Keratinocyte (primary cell): ENCODE measurements at regions not wholly inside any gene's neighbourhood (a gene's known extent, or its start where the extent isn't known, plus 50 kb on each side); places are given as distances from the start of the nearest gene placed in this dataset.

Source experiments
- DNase-seq: peaks from one replicate; pipeline ENCODE4 v3.0.0-alpha.2; 2011; ENCODE audit warnings: low read depth, missing footprints, low spot score
- FAIRE-seq: peaks from 2 replicates; lab custom pipeline; 2011; peaks lifted over from hg19 to GRCh38; lab: Jason Lieb, UNC
- H2AFZ ChIP-seq: 2 replicates; pipeline ENCODE4 v1.6.0; 2012; ENCODE audit warnings: low read length, control low read depth, inconsistent platforms; ENCODE audit not compliant: control insufficient read depth
- H3K27ac ChIP-seq: 2 replicates; pipeline ENCODE4 v1.5.1; 2011; ENCODE audit warnings: low read length; ENCODE audit not compliant: control insufficient read depth, insufficient read depth
- H3K27me3 ChIP-seq: 3 replicates; pipeline ENCODE4 v1.6.0; 2011; ENCODE audit warnings: low read length; ENCODE audit not compliant: control insufficient read depth, insufficient read depth; ENCODE audit errors: extremely low read depth
- H3K36me3 ChIP-seq, 2 experiments: 2 replicates in 1 of 2; 3 replicates in 1 of 2; pipeline ENCODE4 v1.5.1; 2011; ENCODE audit warnings: low read length in 2 of 2, mild to moderate bottlenecking in 1 of 2; ENCODE audit not compliant: control insufficient read depth in 2 of 2, insufficient read depth in 2 of 2; ENCODE audit errors: extremely low read depth in 1 of 2
- H3K4me1 ChIP-seq: 3 replicates; pipeline ENCODE4 v1.5.1; 2011; ENCODE audit warnings: low read length; ENCODE audit not compliant: control insufficient read depth, insufficient read depth; ENCODE audit errors: extremely low read depth
- H3K4me2 ChIP-seq: 3 replicates; pipeline ENCODE4 v1.6.0; 2011; ENCODE audit warnings: low read depth, low read length; ENCODE audit not compliant: control insufficient read depth, insufficient read depth; ENCODE audit errors: extremely low read depth
- H3K4me3 ChIP-seq, 3 experiments: fragments of 200-600 bp in 1 of 3; sonication (generic) in 1 of 3; 2 replicates in 2 of 3; 3 replicates in 1 of 3; pipeline ENCODE4 v1.5.1; 2011 to 2016; ENCODE audit warnings: low read length in 3 of 3, mild to moderate bottlenecking in 3 of 3, control low read depth in 2 of 3, inconsistent platforms in 1 of 3, low read depth in 1 of 3, mixed read lengths in 1 of 3, mixed run types in 1 of 3, moderate library complexity in 1 of 3; ENCODE audit not compliant: control insufficient read depth in 2 of 3, insufficient read depth in 2 of 3; ENCODE audit errors: extremely low read depth in 1 of 3
- H3K79me2 ChIP-seq: 2 replicates; pipeline ENCODE4 v1.6.0; 2012; ENCODE audit warnings: low read length; ENCODE audit not compliant: control insufficient read depth, insufficient read depth
- H3K9ac ChIP-seq: 3 replicates; pipeline ENCODE4 v1.6.0; 2011; ENCODE audit warnings: low read length; ENCODE audit not compliant: control insufficient read depth, insufficient read depth; ENCODE audit errors: extremely low read depth
- H3K9me1 ChIP-seq: 3 replicates; pipeline ENCODE4 v1.6.0; 2011; ENCODE audit warnings: low read length; ENCODE audit not compliant: control insufficient read depth, insufficient read depth; ENCODE audit errors: extremely low read depth
- H3K9me3 ChIP-seq: 2 replicates; pipeline ENCODE4 v1.5.1; 2012; ENCODE audit warnings: low read depth, low read length; ENCODE audit not compliant: control insufficient read depth
- H4K20me1 ChIP-seq: 3 replicates; pipeline ENCODE4 v1.6.0; 2011; ENCODE audit warnings: low read length; ENCODE audit not compliant: control insufficient read depth, insufficient read depth; ENCODE audit errors: extremely low read depth
- EZH2 ChIP-seq: IDR thresholded peaks from one replicate; pipeline ENCODE4 v1.6.1; 2012; ENCODE audit warnings: inconsistent platforms, mild to moderate bottlenecking, low read length, moderate library complexity
- dilution Hi-C: fragments of 300-500 bp; cut with MboI; formaldehyde crosslinking; loops from one replicate; pipeline ENCODE4 v1.7.0; 2020; ENCODE audit warnings: low sequenced_read_pairs; ENCODE audit not compliant: extremely low pct_ligation_motif_present
- TF ChIP-seq, protein P1 (sequence below), 3 experiments: IDR thresholded peaks in 1 of 3; conservative IDR thresholded peaks in 1 of 3; optimal IDR thresholded peaks in 1 of 3; 2 replicates in 2 of 3; 3 replicates in 1 of 3; pipeline versions ENCODE3 to v1.5.1; 2011; ENCODE audit warnings: low read length in 3 of 3, mild to moderate bottlenecking in 3 of 3, moderate library complexity in 2 of 3, control low read depth in 1 of 3, inconsistent platforms in 1 of 3; ENCODE audit not compliant: insufficient read depth in 2 of 3; ENCODE audit errors: extremely low read depth in 1 of 3

DNA sequence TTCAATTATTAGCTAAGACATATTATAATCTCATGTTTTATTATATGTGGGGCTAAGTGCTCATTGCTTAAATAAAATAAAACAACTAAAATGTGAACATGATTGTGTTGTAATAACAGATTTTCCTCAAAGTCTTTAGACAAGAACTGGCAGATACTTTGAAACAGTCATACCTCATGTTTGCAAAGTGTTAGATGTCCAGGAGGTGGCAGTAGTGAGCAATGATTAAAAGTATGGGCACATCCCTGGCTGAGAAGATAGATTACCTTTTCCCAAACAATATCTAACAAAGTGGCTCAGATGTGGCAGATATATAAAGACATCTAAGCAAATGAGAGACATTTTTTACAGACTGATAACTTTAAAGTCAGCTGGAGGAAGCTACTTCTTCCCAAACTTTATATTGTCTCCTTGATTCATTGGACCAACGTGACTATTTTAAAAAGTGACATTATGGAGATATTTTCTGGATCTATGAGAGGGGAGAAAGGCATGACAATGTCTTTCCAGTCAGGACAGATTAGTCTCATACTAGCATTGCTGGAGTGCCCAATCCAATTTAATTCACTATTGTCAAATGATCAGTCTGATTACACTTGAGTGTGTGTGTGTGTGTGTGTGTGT lies 269.8 kb downstream of the S1PR1 start:
- FAIRE-seq, result no peak
- Histone ChIP-seq H4K20me1 (no peaks in the 10 kb centered on the region), H3K27ac (no peak overlapping the region), H3K4me3 (no peak overlapping the region), H3K27me3 (no peaks in the 10 kb centered on the region), H3K9me1 (no peaks in the 10 kb centered on the region), H3K79me2 (no peaks in the 10 kb centered on the region), H3K4me2 (no peak overlapping the region), H3K36me3 (no peaks in the 10 kb centered on the region), H2AFZ (no peak overlapping the region), H3K9me3 (no peaks in the 10 kb centered on the region), H3K4me1 (no peaks in the 10 kb centered on the region), H3K9ac (no peak overlapping the region)
- no peak for TF ChIP-seq EZH2
- TF ChIP-seq, protein P1, sequence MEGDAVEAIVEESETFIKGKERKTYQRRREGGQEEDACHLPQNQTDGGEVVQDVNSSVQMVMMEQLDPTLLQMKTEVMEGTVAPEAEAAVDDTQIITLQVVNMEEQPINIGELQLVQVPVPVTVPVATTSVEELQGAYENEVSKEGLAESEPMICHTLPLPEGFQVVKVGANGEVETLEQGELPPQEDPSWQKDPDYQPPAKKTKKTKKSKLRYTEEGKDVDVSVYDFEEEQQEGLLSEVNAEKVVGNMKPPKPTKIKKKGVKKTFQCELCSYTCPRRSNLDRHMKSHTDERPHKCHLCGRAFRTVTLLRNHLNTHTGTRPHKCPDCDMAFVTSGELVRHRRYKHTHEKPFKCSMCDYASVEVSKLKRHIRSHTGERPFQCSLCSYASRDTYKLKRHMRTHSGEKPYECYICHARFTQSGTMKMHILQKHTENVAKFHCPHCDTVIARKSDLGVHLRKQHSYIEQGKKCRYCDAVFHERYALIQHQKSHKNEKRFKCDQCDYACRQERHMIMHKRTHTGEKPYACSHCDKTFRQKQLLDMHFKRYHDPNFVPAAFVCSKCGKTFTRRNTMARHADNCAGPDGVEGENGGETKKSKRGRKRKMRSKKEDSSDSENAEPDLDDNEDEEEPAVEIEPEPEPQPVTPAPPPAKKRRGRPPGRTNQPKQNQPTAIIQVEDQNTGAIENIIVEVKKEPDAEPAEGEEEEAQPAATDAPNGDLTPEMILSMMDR (optimal IDR thresholded peaks at IDR 0.05 in 1 of 3, IDR thresholded peaks at IDR 0.05 in 1 of 3, conservative IDR thresholded peaks at IDR 0.05 in 1 of 3; ENCODE audit: extremely low read depth in 1 of 3, insufficient read depth in 2 of 3, low read length in 3 of 3), result peak; percentile 44 to 61 (median 46)
- dilution Hi-C loops, result no loop called here
- peak; percentile 23 for DNase-seq

DNA sequence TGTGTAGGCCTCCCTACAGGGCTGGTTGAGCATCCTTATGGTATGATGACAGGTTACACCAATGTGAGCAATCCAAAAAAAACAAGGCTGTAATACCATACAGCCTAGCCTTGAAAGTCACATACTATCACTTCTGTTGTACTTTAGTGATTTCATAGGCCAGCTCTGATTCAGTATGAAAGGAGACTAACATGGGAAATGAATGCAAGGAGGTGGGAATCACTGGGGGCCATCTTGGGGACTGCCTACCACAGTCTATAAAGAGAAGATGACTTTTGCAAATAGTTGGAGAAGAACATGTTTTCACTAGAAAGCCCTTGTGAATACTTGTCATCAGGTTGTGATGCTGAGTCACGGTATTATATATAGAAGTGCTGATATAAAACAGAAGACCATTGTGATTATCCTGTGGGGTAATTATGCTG lies 270.7 kb downstream of the S1PR1 start:
- Histone ChIP-seq H3K4me1 (no peaks in the 10 kb centered on the region), H3K9me3 (no peaks in the 10 kb centered on the region), H2AFZ (no peak overlapping the region), H3K27me3 (no peaks in the 10 kb centered on the region), H3K79me2 (no peaks in the 10 kb centered on the region), H3K36me3 (no peaks in the 10 kb centered on the region), H3K4me2 (no peak overlapping the region), H3K27ac (no peak overlapping the region), H4K20me1 (no peaks in the 10 kb centered on the region), H3K9me1 (no peaks in the 10 kb centered on the region), H3K4me3 (no peak overlapping the region), H3K9ac (no peak overlapping the region)
- DNase-seq, result no peak
- dilution Hi-C loops, result no loop called here
- no peak for FAIRE-seq
- no peak for TF ChIP-seq EZH2
- TF ChIP-seq, protein P1 (optimal IDR thresholded peaks at IDR 0.05 in 1 of 3, IDR thresholded peaks at IDR 0.05 in 1 of 3, conservative IDR thresholded peaks at IDR 0.05 in 1 of 3; ENCODE audit: extremely low read depth in 1 of 3, insufficient read depth in 2 of 3, low read length in 3 of 3), result no peak
